HG02763 (cell line): ENCODE measurements at regions not wholly inside any gene's neighbourhood (a gene's known extent, or its start where the extent isn't known, plus 50 kb on each side); places are given as distances from the start of the nearest gene placed in this dataset.
A peak's percentile ranks its signal among the peaks of the same experiment; 100 is the strongest.

Source experiments
- ATAC-seq: cut with Tn5 transposase; IDR thresholded peaks from one replicate; pipeline ENCODE4 v1.9.1; 2021; ENCODE audit warnings: mild to moderate bottlenecking, moderate library complexity; ENCODE audit not compliant: unreplicated experiment

GRCh38 chr7:130960208-130960988, 226.4 kb upstream of the KLF14 start:
- no peak for ATAC-seq

DNA sequence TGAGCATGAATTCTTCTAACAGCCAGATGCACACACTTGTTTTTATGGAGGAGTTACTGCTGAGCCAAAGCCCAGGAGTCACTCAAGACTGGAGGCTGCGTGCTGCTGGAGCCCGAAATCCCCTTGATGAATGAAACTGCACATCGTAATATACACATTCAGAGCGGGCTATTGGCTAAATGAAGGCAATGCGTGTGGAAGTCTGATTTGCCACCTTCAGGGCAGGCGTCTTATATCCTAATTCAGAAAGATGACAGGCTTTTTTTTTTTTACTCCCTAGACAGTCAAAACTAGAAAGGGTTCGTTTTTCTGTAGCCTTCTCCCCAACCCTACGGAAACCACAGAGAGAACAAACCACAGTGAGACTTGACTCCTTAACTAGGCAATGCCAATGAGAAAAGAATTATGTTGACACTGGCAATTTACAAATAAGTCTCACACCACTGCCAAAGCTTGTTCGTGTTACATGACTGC, 227.2 kb upstream of the KLF14 start:
- peak; percentile 67 for ATAC-seq

DNA sequence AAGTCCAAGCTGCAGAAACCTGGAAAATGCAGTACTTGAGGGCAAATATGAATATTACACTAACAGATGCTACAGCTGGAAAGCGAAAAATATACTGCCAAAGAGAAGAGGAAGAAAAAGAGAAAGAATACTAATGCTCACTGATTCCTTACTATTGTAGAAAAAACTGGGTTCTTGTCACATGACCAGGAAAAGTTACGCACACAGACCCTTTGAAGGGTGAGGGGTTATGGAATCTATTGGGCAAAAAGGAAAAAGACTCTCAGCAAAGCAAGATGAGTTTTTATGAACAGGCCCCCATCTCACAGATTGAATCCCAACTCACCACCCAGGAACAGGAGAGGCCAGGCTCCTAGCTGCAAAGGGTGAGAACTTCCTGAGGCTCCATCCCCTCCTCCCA, 228.1 kb upstream of the KLF14 start:
- no peak for ATAC-seq

DNA sequence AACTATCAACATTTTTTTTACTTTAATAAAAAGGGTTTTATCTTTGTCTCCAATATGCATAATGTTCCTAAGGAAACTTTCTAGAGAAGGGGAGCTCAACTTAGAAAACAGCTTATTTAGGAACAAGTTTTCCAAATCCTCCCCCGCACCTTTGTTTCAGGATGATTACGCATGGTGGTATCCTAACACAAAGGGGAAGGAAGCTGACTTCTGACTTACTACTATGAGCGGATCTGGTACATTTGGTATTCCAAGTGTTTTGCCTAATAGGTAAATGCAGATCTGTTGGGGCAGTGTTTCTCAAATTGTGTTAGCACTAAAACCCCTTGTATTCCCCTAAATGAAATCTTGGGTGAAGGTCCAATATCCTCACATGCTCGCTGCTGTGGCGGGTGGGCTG, 229.3 kb upstream of the KLF14 start:
- ATAC-seq, result no peak

DNA sequence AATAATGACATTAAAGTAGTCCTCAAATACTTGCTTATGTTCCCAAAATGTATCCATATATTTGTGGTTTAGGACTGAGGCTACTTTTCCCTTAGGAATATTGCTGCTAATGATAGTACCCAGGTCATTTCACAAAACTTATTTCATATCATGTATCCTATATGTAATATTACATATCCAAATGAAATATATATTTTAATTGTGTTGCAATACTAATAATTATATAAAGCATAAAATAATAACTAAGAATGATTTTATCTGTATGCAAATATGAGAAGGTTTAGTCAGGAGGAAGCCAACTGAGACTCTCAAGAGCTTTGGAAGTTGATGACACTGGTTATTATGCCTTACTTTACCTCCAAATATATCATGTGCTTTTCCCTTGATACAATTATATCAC, 231.5 kb upstream of the KLF14 start:
- ATAC-seq, result no peak

DNA sequence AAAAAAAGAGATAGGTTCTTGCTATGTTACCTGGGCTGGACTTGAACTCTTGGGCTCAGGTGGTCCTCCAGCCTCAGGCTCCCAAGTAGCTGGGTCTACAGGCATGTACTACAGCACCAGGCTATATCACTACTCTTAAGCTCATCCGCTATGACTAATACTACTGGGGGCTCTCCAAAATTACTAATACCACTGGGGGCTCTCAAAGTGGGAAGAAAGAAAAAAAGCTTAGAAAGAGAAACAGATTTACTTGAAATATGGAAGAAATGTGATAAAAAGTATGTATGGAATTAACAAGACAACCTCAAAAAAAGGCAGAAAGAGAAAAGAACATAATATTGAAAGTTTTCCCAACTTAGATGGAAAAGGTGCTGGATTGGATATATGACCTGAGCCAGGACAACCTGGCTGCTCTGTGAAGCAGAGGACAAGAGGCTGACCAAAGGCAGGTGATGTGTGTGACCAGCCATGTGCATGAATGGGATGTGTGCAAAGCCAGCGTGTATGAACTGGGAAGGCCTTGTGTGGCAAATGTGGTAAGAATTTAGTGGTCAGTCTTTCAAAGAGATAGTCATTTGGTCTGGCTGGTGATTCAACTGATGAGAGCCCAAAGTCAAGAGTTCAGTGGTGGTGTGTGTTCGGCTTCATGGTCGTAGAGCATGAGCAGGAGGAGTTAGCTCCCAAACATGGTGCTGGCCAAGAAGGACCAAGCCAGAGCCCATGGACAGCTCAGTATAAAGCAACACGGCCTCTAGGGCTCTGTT, 232.4 kb upstream of the KLF14 start:
- no peak for ATAC-seq

- ATAC-seq, result no peak
Observed at GRCh38 chr7:130970196-130970595, 236.2 kb upstream of the KLF14 start.

GRCh38 chr7:130970696-130971095, 236.7 kb upstream of the KLF14 start:
- ATAC-seq, result no peak

- ATAC-seq, result no peak
Observed at GRCh38 chr7:130971297-130971696, 237.3 kb upstream of the KLF14 start.

- ATAC-seq, result no peak
Observed at GRCh38 chr7:130972201-130972600, 238.2 kb upstream of the KLF14 start.

DNA sequence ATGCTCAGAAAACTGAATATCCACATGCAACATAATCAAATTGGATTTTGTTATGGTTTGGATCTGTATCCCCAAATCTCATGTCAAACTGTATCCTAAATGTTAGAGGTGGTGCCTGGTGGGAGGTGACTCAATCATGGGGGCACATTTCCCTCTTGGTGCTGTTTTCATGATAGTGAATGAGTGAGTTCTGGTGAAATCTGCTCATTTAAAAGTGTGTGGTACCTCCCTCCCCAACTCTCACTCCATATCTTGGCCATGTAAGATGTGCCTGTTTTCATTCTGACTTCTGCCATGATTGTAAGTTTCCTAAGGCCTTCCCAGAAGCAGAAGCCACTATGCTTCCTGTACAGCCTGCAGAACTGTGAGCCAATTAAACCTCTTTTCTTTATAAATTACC, 239.6 kb upstream of the KLF14 start:
- no peak for ATAC-seq

DNA sequence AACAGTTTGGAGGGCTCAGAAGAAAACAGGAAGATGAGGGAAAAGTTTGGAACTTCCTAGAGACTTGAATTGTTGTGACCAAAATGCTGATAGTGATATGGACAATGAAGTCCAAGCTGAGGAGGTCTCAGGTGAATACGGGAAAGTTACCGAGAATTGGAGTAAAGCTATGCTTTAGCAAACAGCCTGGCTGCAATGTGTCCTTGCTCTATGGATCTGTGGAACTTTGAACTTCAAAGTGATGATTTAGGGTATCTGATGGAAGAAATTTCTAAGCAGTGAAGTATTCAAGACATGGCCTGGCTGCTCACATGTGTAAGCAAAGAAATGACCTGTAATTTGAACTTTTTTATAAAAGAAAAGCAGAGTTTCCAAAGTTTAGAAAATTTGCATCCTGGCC, 240.2 kb upstream of the KLF14 start:
- ATAC-seq, result no peak

DNA sequence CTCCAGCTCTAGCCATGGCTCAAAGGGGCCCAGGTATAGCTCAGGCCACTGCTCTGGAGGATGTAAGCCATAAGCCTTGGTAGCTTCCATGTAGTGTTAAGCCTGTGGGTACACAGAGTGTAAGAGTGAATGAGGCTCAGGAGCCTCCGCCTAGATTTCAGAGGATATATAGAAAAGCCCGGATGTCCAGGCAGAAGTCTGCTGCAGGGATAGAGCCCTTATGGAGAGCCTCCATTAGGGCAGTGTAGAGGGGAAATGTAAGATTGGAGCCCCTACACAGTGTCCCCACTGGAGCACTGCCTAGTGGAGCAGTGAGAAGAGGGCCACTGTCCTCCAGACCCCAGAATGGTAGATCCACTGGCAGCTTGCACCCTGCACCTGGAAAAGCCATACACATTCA, 240.8 kb upstream of the KLF14 start:
- no peak for ATAC-seq

DNA sequence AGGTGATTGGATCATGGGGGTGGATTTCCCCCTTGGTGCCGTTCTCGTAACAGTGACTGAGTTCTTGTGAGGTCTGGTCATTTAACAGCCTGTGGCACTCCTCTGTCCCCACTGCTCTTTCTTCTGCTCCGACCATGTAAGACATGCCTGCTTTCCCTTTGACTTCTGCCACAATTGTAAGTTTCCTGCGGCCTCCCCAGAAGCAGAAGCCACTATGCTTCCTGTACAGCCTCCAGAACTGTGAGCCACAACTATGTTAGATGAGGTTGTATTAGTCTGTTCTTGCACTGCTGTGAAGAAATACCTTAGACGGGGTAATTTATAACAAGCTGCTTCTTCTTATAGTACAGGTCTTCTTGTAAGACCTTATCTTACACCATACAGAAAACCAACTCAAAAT, 241.7 kb upstream of the KLF14 start:
- no peak for ATAC-seq

DNA sequence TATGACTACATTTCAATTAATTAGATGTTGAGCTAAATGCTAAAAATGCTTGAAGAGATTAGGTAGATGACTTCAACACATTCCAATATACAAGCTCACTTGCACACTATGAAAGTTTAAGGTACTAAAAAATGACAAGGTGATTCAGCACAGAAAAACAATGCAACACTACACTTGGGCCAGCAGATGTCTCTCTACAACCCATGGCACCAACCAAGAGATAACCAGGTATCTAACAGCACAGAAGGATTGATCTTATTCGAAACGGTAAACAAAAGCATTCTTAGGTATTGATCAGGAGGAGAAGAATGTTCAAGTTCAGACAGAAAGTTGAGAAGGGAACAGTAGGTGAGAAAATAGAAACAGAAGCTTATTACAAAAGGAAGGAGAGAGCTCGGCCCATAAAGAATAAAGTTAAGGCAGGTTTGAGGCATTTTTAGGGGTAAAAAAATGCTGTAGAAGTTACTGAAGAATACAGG, 248.2 kb upstream of the KLF14 start:
- ATAC-seq, result no peak

DNA sequence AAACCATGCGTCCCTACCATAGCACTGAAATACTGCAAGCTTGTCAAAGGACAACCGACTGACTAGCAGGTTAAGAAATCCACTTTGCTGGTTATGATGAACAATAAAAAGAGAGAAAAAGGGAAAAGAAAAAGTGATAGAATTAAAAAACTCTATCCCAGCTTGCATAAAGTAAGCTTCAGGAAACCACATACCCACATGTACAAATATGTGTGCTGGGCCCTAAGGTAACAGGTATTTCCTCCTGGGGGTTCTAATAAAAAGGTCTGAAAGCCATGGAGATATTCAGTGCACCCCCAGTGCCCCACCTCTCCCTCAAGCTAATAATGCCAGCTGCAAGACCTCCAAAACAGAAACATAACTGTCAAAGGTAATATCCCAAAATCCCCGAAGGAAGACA, 248.6 kb upstream of the KLF14 start:
- ATAC-seq, result no peak

DNA sequence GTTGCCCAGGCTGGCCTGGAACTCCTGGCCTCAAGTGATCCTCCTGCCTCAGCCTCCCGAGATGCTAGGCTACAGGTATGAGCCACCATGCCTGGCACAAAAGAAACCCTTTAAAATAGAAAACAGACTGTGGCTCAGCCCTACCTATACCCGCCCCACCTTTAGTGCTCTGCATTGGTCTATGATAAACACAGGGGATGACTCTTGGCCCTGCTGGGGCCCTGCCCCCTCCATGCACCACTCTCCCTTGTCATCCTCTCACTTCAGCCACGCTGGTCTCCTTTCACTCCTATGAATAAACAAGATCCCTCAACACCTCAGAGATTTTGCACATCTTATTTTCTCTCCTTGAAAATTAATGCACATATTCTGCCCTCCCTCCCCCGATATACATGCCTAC, 251.4 kb upstream of the KLF14 start:
- ATAC-seq, result no peak

- no peak for ATAC-seq
Observed at GRCh38 chr7:130986261-130986690, 252.3 kb upstream of the KLF14 start.

DNA sequence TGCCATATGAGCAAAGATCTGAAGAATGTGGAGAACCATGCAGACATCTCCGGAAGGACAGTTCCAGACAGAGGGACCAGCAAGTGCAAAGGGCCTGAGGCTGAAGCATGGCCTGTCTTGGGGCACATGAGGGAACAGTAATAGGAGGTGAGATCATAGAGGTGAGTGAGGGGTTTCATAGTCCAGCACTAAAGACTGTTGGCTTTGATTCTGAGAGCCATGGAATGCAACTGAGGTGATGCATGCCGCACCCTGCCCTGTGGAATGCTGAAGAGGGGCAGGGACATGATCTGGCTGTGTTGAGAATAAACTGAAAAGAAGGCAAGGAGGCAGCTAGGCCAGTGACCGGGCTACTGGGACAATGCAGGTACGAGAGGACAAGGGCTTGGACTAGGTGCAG, 253.1 kb upstream of the KLF14 start:
- ATAC-seq, result no peak

- no peak for ATAC-seq
Observed at GRCh38 chr7:130988443-130988842, 254.4 kb upstream of the KLF14 start.

DNA sequence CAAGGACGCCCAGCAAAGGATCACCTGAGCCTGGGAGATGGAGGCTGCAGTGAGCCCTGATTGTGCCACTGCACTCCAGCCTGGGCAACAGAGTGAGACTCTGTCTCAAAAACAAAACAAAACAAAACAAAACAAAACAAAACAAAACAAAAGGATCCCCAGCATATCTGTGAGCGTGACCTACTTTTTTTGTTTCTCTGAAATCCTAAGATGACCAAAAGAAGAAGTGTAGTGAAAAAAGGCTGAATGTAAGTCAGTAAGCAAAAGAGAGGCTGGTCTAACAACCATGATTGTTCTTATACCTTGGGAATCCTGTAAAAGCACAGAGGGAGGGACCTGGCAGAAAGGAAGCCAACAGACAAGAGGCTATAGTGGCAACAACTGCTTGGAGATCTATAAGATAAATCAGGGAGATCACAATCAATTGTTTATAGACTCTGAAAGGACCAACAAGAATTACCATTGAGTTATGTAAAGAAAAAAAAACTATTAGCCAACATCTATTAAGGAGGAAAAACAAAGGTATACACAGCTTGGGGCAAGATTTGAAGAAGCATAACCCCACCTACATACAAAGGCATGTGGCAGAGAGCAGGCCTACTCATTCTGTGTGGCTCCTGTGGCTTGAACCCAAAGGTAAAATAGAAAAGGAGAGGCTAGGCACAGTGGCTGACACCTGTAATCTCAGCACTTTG, 255.2 kb upstream of the KLF14 start:
- no peak for ATAC-seq
